ENCODE measurements at regions not wholly inside any gene's neighbourhood (a gene's known extent, or its start where the extent isn't known, plus 50 kb on each side); places are given as distances from the start of the nearest gene placed in this dataset.

DNA sequence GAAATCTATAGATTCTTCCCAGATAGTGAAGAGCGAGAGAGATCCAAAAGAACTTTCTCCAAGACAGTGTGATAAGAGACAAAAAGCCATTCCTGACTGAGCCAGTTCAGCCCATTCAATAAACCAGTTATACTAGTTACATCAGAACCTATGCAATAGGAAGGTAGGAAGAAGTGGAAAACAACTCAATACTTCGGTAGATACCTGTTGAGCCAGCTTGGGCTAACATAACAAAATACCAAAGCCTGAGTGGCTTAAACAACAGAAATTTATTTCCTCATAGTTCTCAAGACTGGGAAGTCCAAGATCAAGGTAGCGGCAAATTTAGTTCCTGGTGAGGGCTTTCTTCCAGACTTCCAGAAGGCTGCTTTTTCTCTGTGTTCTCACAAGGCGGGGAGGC is 214.5 kb upstream of the GRAMD2B start:
- Histone ChIP-seq H3K4me1 (ENCODE audit: control insufficient read depth, insufficient read depth, low read length) (no peaks in the 10 kb centered on the region), H3K27ac (ENCODE audit: low read depth, low read length) (no peak overlapping the region), H3K4me3 (ENCODE audit: low read depth, low read length) (no peak overlapping the region), H3K27me3 (ENCODE audit: control insufficient read depth, insufficient read depth, low read length) (no peaks in the 10 kb centered on the region), H3K9me3 (ENCODE audit: control insufficient read depth, insufficient read depth, low read depth, low read length) (no peaks in the 10 kb centered on the region; the same call in 1 of the 2 replicates), H3K36me3 (ENCODE audit: control insufficient read depth, insufficient read depth, low read length) (no peaks in the 10 kb centered on the region), H3K9ac (ENCODE audit: low read length) (no peak overlapping the region)

DNA sequence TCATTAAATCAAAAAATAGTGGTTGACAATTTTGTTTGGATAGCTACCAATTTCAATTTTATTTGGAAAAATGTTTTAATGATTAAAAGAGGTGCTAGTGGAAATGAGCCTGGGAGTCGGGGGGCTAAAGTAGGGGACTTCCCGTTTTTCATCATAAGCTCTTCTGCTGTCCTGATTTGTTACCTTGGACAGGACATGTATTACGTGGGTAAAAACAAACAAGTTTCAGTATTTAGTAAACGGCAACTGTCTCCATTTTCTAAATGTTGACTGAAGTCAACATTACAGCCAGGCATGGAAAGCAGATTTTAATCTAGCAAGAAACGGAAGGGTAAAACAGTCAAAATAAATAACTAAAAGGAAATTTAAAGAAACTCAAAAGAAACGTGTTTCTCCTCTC is 212.3 kb upstream of the GRAMD2B start:
- no peak overlapping the region for H3K27ac ChIP-seq (ENCODE audit: low read depth, low read length)
- no peak overlapping the region for H3K4me3 ChIP-seq (ENCODE audit: low read depth, low read length)
- no peaks in the 10 kb centered on the region for H3K36me3 ChIP-seq (ENCODE audit: control insufficient read depth, insufficient read depth, low read length)
- H3K9ac ChIP-seq (ENCODE audit: low read length) = no peak overlapping the region
- H3K9me3 ChIP-seq (ENCODE audit: control insufficient read depth, insufficient read depth, low read depth, low read length) = no peaks in the 10 kb centered on the region; the same call in 1 of the 2 replicates
- H3K4me1 ChIP-seq (ENCODE audit: control insufficient read depth, insufficient read depth, low read length) = no peaks in the 10 kb centered on the region
- H3K27me3 ChIP-seq (ENCODE audit: control insufficient read depth, insufficient read depth, low read length) = no peaks in the 10 kb centered on the region

GRCh38 chr5:126219616-126220015 is 203.6 kb upstream of the GRAMD2B start:
- Histone ChIP-seq H3K4me1 (ENCODE audit: control insufficient read depth, insufficient read depth, low read length) (no peaks in the 10 kb centered on the region), H3K27ac (ENCODE audit: low read depth, low read length) (no peak overlapping the region), H3K27me3 (ENCODE audit: control insufficient read depth, insufficient read depth, low read length) (no peaks in the 10 kb centered on the region), H3K4me3 (ENCODE audit: low read depth, low read length) (no peak overlapping the region), H3K36me3 (ENCODE audit: control insufficient read depth, insufficient read depth, low read length) (no peaks in the 10 kb centered on the region), H3K9me3 (ENCODE audit: control insufficient read depth, insufficient read depth, low read depth, low read length) (peaks cover 6% of the 10 kb centered on the region; the same call in 1 of the 2 replicates), H3K9ac (ENCODE audit: low read length) (no peak overlapping the region)

GRCh38 chr5:126220725-126221124 is 202.5 kb upstream of the GRAMD2B start:
- H3K27ac ChIP-seq (ENCODE audit: low read depth, low read length) = no peak overlapping the region
- H3K4me1 ChIP-seq (ENCODE audit: control insufficient read depth, insufficient read depth, low read length) = no peaks in the 10 kb centered on the region
- H3K4me3 ChIP-seq (ENCODE audit: low read depth, low read length) = no peak overlapping the region
- H3K36me3 ChIP-seq (ENCODE audit: control insufficient read depth, insufficient read depth, low read length) = no peaks in the 10 kb centered on the region
- H3K27me3 ChIP-seq (ENCODE audit: control insufficient read depth, insufficient read depth, low read length) = no peaks in the 10 kb centered on the region
- H3K9me3 ChIP-seq (ENCODE audit: control insufficient read depth, insufficient read depth, low read depth, low read length) = peaks cover 6% of the 10 kb centered on the region; the same call in 1 of the 2 replicates
- no peak overlapping the region for H3K9ac ChIP-seq (ENCODE audit: low read length)

- Histone ChIP-seq H3K4me3 (ENCODE audit: low read depth, low read length) (no peak overlapping the region), H3K27ac (ENCODE audit: low read depth, low read length) (no peak overlapping the region), H3K9me3 (ENCODE audit: control insufficient read depth, insufficient read depth, low read depth, low read length) (peaks cover 13% of the 10 kb centered on the region), H3K27me3 (ENCODE audit: control insufficient read depth, insufficient read depth, low read length) (no peaks in the 10 kb centered on the region), H3K36me3 (ENCODE audit: control insufficient read depth, insufficient read depth, low read length) (no peaks in the 10 kb centered on the region), H3K4me1 (ENCODE audit: control insufficient read depth, insufficient read depth, low read length) (no peaks in the 10 kb centered on the region), H3K9ac (ENCODE audit: low read length) (no peak overlapping the region)
Observed at GRCh38 chr5:126228934-126229333, 194.3 kb upstream of the GRAMD2B start.

- Histone ChIP-seq H3K9me3 (ENCODE audit: control insufficient read depth, insufficient read depth, low read depth, low read length) (peaks cover 11% of the 10 kb centered on the region), H3K27ac (ENCODE audit: low read depth, low read length) (no peak overlapping the region), H3K36me3 (ENCODE audit: control insufficient read depth, insufficient read depth, low read length) (no peaks in the 10 kb centered on the region), H3K4me1 (ENCODE audit: control insufficient read depth, insufficient read depth, low read length) (no peaks in the 10 kb centered on the region), H3K9ac (ENCODE audit: low read length) (no peak overlapping the region), H3K4me3 (ENCODE audit: low read depth, low read length) (no peak overlapping the region), H3K27me3 (ENCODE audit: control insufficient read depth, insufficient read depth, low read length) (no peaks in the 10 kb centered on the region)
Observed at GRCh38 chr5:126233256-126233655, 190.0 kb upstream of the GRAMD2B start.

GRCh38 chr5:126234563-126235195 is 188.5 kb upstream of the GRAMD2B start:
- Histone ChIP-seq H3K4me1 (ENCODE audit: control insufficient read depth, insufficient read depth, low read length) (no peaks in the 10 kb centered on the region), H3K9me3 (ENCODE audit: control insufficient read depth, insufficient read depth, low read depth, low read length) (no peaks in the 10 kb centered on the region; the same call in 1 of the 2 replicates), H3K27me3 (ENCODE audit: control insufficient read depth, insufficient read depth, low read length) (no peaks in the 10 kb centered on the region), H3K4me3 (ENCODE audit: low read depth, low read length) (no peak overlapping the region), H3K27ac (ENCODE audit: low read depth, low read length) (no peak overlapping the region), H3K36me3 (ENCODE audit: control insufficient read depth, insufficient read depth, low read length) (no peaks in the 10 kb centered on the region), H3K9ac (ENCODE audit: low read length) (no peak overlapping the region)

GRCh38 chr5:126235628-126236027 is 187.6 kb upstream of the GRAMD2B start:
- Histone ChIP-seq H3K27ac (ENCODE audit: low read depth, low read length) (no peak overlapping the region), H3K27me3 (ENCODE audit: control insufficient read depth, insufficient read depth, low read length) (no peaks in the 10 kb centered on the region), H3K4me1 (ENCODE audit: control insufficient read depth, insufficient read depth, low read length) (no peaks in the 10 kb centered on the region), H3K9me3 (ENCODE audit: control insufficient read depth, insufficient read depth, low read depth, low read length) (no peaks in the 10 kb centered on the region), H3K36me3 (ENCODE audit: control insufficient read depth, insufficient read depth, low read length) (no peaks in the 10 kb centered on the region), H3K9ac (ENCODE audit: low read length) (no peak overlapping the region), H3K4me3 (ENCODE audit: low read depth, low read length) (no peak overlapping the region)

DNA sequence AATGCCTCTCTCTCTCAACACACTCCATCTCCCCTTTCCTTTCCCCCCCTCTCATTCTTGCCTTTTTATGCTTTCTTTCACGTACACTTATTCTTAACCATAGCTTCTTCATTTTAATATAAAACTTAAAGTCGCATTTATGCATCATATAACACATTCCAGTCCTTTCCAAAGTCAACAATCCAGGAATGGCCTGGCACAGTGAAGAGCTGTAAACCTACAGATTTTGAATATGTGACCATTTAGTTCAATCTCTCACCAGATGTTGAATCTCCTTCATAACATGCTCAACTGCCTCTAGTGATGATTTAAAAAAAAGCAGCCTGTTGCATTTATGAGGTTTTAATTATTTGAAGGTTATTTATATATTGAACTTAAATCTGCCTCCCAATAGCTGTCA is 186.2 kb upstream of the GRAMD2B start:
- H3K36me3 ChIP-seq (ENCODE audit: control insufficient read depth, insufficient read depth, low read length) = no peaks in the 10 kb centered on the region

DNA sequence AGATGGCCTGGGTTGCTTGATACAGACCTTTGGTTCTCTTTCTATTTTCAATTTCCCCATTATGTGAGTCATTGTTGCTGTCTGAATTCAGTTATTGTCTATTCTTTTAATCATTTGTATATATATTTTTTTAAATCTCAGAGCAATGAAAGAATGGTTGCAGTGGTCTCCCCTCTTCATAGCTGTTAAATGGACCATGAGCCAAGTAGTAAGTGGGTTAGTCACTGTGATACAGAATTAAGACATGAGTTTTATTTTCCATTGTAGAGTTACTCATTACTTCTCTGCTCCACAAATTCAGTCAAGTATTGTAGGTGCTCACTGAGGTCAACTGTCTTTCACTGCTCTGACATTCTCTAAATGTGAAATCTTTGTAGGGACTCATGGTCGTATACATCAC is 174.6 kb upstream of the GRAMD2B start:
- H3K4me3 ChIP-seq (ENCODE audit: low read depth, low read length) = no peak overlapping the region
- H3K36me3 ChIP-seq (ENCODE audit: control insufficient read depth, insufficient read depth, low read length) = no peaks in the 10 kb centered on the region
- no peaks in the 10 kb centered on the region for H3K27me3 ChIP-seq (ENCODE audit: control insufficient read depth, insufficient read depth, low read length)
- no peaks in the 10 kb centered on the region for H3K4me1 ChIP-seq (ENCODE audit: control insufficient read depth, insufficient read depth, low read length)
- H3K9ac ChIP-seq (ENCODE audit: low read length) = no peak overlapping the region
- no peaks in the 10 kb centered on the region for H3K9me3 ChIP-seq (ENCODE audit: control insufficient read depth, insufficient read depth, low read depth, low read length)
- H3K27ac ChIP-seq (ENCODE audit: low read depth, low read length) = no peak overlapping the region

More for the DNA sequence above, 186.2 kb upstream of the GRAMD2B start:
- no peaks in the 10 kb centered on the region for H3K27me3 ChIP-seq (ENCODE audit: control insufficient read depth, insufficient read depth, low read length)
- no peak overlapping the region for H3K4me3 ChIP-seq (ENCODE audit: low read depth, low read length)
- H3K9me3 ChIP-seq (ENCODE audit: control insufficient read depth, insufficient read depth, low read depth, low read length) = no peaks in the 10 kb centered on the region
- H3K9ac ChIP-seq (ENCODE audit: low read length) = no peak overlapping the region
- H3K4me1 ChIP-seq (ENCODE audit: control insufficient read depth, insufficient read depth, low read length) = 0 out of 2 replicates have a peak, but pooled peaks cover 6% of the 10 kb centered on the region
- no peak overlapping the region for H3K27ac ChIP-seq (ENCODE audit: low read depth, low read length)

GRCh38 chr5:126251024-126251423 is 172.2 kb upstream of the GRAMD2B start:
- Histone ChIP-seq H3K9me3 (ENCODE audit: control insufficient read depth, insufficient read depth, low read depth, low read length) (no peaks in the 10 kb centered on the region), H3K9ac (ENCODE audit: low read length) (no peak overlapping the region), H3K4me3 (ENCODE audit: low read depth, low read length) (no peak overlapping the region), H3K36me3 (ENCODE audit: control insufficient read depth, insufficient read depth, low read length) (no peaks in the 10 kb centered on the region), H3K4me1 (ENCODE audit: control insufficient read depth, insufficient read depth, low read length) (no peaks in the 10 kb centered on the region), H3K27ac (ENCODE audit: low read depth, low read length) (no peak overlapping the region), H3K27me3 (ENCODE audit: control insufficient read depth, insufficient read depth, low read length) (no peaks in the 10 kb centered on the region)

Data from HUES6 (cell line).